ENCODE measurements at regions not wholly inside any gene's neighbourhood (a gene's known extent, or its start where the extent isn't known, plus 50 kb on each side); places are given as distances from the start of the nearest gene placed in this dataset.

- TF ChIP-seq CTCF (IDR thresholded peaks at IDR 0.05) = no peak
- no peak for TF ChIP-seq EZH2phosphoT487 (IDR thresholded peaks at IDR 0.05)
Measured at GRCh38 chr15:54789376-54789775, 407.4 kb downstream of the RSL24D1 start.
